PC-3 (cell line): ENCODE measurements at regions not wholly inside any gene's neighbourhood (a gene's known extent, or its start where the extent isn't known, plus 50 kb on each side); places are given as distances from the start of the nearest gene placed in this dataset.

ENCODE experiments used
- ATAC-seq: fragments of 200-7000 bp; cut with Tn5 transposase; 2 replicates; pipeline ENCODE4 v1.9.1; 2020; ENCODE audit warnings: mild to moderate bottlenecking, moderate library complexity
- BruUV-seq: library from RNA; stranded (reverse); fragments of 400-500 nt; replicated peaks from 2 replicates; lab custom pipeline; 2021; lab: Mats Ljungman, UMichigan
- CTCF ChIA-PET: fragments of 300-600 bp; sonication (Branson Sonifier 250); formaldehyde crosslinking; loops from one replicate; lab custom pipeline; 2022; ENCODE audit warnings: antibody characterized with exemption; lab: Charles Lee
- POLR2A ChIA-PET: fragments of 300-600 bp; sonication (Branson Sonifier 250); formaldehyde crosslinking; loops from one replicate; lab custom pipeline; 2022; ENCODE audit warnings: antibody characterized with exemption; ENCODE audit not compliant: unreplicated experiment; lab: Charles Lee
- DNase-seq: peaks from one replicate; pipeline ENCODE4 v3.0.0-alpha.2; 2015
- H2AFZ ChIP-seq: fragments of 300-600 bp; sonication (generic); 2 replicates; pipeline ENCODE4 v1.6.0; 2016; ENCODE audit warnings: antibody characterized with exemption, low read length
- H3F3A ChIP-seq: fragments of 300-600 bp; sonication (generic); one replicate; pipeline ENCODE4 v1.6.0; 2017; ENCODE audit warnings: antibody characterized with exemption, low read length, control low read depth, mild to moderate bottlenecking; ENCODE audit not compliant: unreplicated experiment
- H3K27ac ChIP-seq: fragments of 300-600 bp; sonication (generic); 2 replicates; pipeline ENCODE4 v1.5.1; 2016; ENCODE audit warnings: mild to moderate bottlenecking, low read length
- H3K27me3 ChIP-seq: fragments of 300-600 bp; sonication (generic); 2 replicates; pipeline ENCODE4 v1.6.1; 2016; ENCODE audit warnings: low read length, mixed read lengths
- H3K36me3 ChIP-seq: fragments of 300-600 bp; sonication (generic); 2 replicates; pipeline ENCODE4 v1.6.1; 2016; ENCODE audit warnings: low read depth, mixed run types, low read length, mixed read lengths
- H3K4me1 ChIP-seq: fragments of 300-600 bp; sonication (generic); 2 replicates; pipeline ENCODE4 v1.5.1; 2016; ENCODE audit warnings: low read length; ENCODE audit not compliant: insufficient read depth
- H3K4me2 ChIP-seq: fragments of 300-600 bp; sonication (generic); 2 replicates; pipeline ENCODE4 v1.6.0; 2016; ENCODE audit warnings: low read length
- H3K4me3 ChIP-seq: fragments of 300-600 bp; sonication (generic); 2 replicates; pipeline ENCODE4 v1.5.1; 2016; ENCODE audit warnings: mild to moderate bottlenecking, low read length, mixed read lengths
- H3K79me2 ChIP-seq: fragments of 300-600 bp; sonication (generic); 2 replicates; pipeline ENCODE4 v1.6.1; 2017; ENCODE audit warnings: low read length, mixed read lengths
- H3K9ac ChIP-seq: fragments of 300-600 bp; sonication (generic); 2 replicates; pipeline ENCODE4 v1.6.0; 2016; ENCODE audit warnings: mild to moderate bottlenecking, low read length
- H3K9me2 ChIP-seq: fragments of 300-600 bp; sonication (generic); replicated peaks from 2 replicates; pipeline ENCODE4 v1.6.1; 2016; ENCODE audit warnings: mixed run types, low read length, mixed read lengths
- H3K9me3 ChIP-seq: fragments of 300-600 bp; sonication (generic); 2 replicates; pipeline ENCODE4 v1.6.1; 2016; ENCODE audit warnings: low read length, mixed read lengths
- H4K20me1 ChIP-seq: fragments of 300-600 bp; sonication (generic); 2 replicates; pipeline ENCODE4 v1.6.1; 2016; ENCODE audit warnings: low read length, mixed read lengths
- CTCF ChIP-seq: fragments of 300-600 bp; sonication (generic); conservative IDR thresholded peaks from 2 replicates; pipeline ENCODE4 v1.5.1; 2017; ENCODE audit warnings: antibody characterized with exemption, low read depth, mild to moderate bottlenecking, low read length
- EZH2 ChIP-seq: fragments of 300-600 bp; sonication (generic); IDR thresholded peaks from one replicate; pipeline ENCODE4 v1.6.1; 2017; ENCODE audit warnings: antibody characterized with exemption, mild to moderate bottlenecking, low read length; ENCODE audit not compliant: unreplicated experiment
- EZH2phosphoT487 ChIP-seq: fragments of 300-600 bp; sonication (generic); IDR thresholded peaks from 2 replicates; pipeline ENCODE4 v1.6.1; 2018; ENCODE audit warnings: mild to moderate bottlenecking, antibody characterized with exemption, low read length, borderline replicate concordance
- intact Hi-C: fragments of 100-400 bp; cut with micrococcal nuclease; formaldehyde crosslinking; loops from 2 replicates; pipeline ENCODE4 v1.9.0; 2023

GRCh38 chr5:155258161-155258560 lies 244.6 kb downstream of the KIF4B start:
- POLR2A ChIA-PET, result no interaction called here
- CTCF ChIA-PET, result no interaction called here
- ATAC-seq, result no peak

GRCh38 chr5:155259648-155260047 lies 246.1 kb downstream of the KIF4B start:
- intact Hi-C loops, result no loop called here
- H3K9ac ChIP-seq, result no peak overlapping the region
- no peak for TF ChIP-seq EZH2
- TF ChIP-seq EZH2phosphoT487, result no peak
- no peak for TF ChIP-seq CTCF

More at GRCh38 chr5:155258161-155258560, 244.6 kb downstream of the KIF4B start:
- Histone ChIP-seq H2AFZ (no peak overlapping the region), H3K9me3 (no peaks in the 10 kb centered on the region), H3K79me2 (no peaks in the 10 kb centered on the region), H3F3A (no peaks in the 10 kb centered on the region), H3K9me2 (no peaks in the 10 kb centered on the region), H3K4me1 (no peaks in the 10 kb centered on the region), H3K36me3 (no peaks in the 10 kb centered on the region), H3K4me3 (no peak overlapping the region), H4K20me1 (no peaks in the 10 kb centered on the region), H3K4me2 (no peak overlapping the region), H3K27me3 (no peaks in the 10 kb centered on the region), H3K9ac (no peak overlapping the region), H3K27ac (no peak overlapping the region)
- DNase-seq, result no peak
- intact Hi-C loops, result no loop called here
- BruUV-seq, result no TSS peak
- TF ChIP-seq CTCF (no peak), EZH2phosphoT487 (no peak), EZH2 (no peak)

GRCh38 chr5:155260798-155261197 lies 247.2 kb downstream of the KIF4B start:
- TF ChIP-seq EZH2 (no peak), EZH2phosphoT487 (no peak), CTCF (no peak)
- Histone ChIP-seq H3K9me2 (no peaks in the 10 kb centered on the region), H2AFZ (no peak overlapping the region), H3K4me1 (no peaks in the 10 kb centered on the region), H3K27ac (no peak overlapping the region), H3K27me3 (no peaks in the 10 kb centered on the region), H3K9me3 (no peaks in the 10 kb centered on the region), H3K9ac (no peak overlapping the region), H3K36me3 (no peaks in the 10 kb centered on the region), H4K20me1 (no peaks in the 10 kb centered on the region), H3F3A (no peaks in the 10 kb centered on the region), H3K79me2 (no peaks in the 10 kb centered on the region), H3K4me2 (no peak overlapping the region), H3K4me3 (no peak overlapping the region)
- ATAC-seq (no peak), DNase-seq (no peak)
- ChIA-PET POLR2A (no interaction called here), CTCF (no interaction called here)
- intact Hi-C loops, result no loop called here
- BruUV-seq, result no TSS peak

More at GRCh38 chr5:155259648-155260047, 246.1 kb downstream of the KIF4B start:
- Histone ChIP-seq H3K4me1 (no peaks in the 10 kb centered on the region), H3K79me2 (no peaks in the 10 kb centered on the region), H3K36me3 (no peaks in the 10 kb centered on the region), H3K9me2 (no peaks in the 10 kb centered on the region), H4K20me1 (no peaks in the 10 kb centered on the region), H3K27ac (no peak overlapping the region), H2AFZ (no peak overlapping the region), H3K4me2 (no peak overlapping the region), H3K4me3 (no peak overlapping the region), H3K27me3 (no peaks in the 10 kb centered on the region), H3F3A (no peaks in the 10 kb centered on the region), H3K9me3 (no peaks in the 10 kb centered on the region)
- ChIA-PET CTCF (no interaction called here), POLR2A (no interaction called here)
- no TSS peak for BruUV-seq
- no peak for ATAC-seq
- no peak for DNase-seq
